Common myeloid progenitor, CD34-positive (primary cell): ENCODE measurements at regions not wholly inside any gene's neighbourhood (a gene's known extent, or its start where the extent isn't known, plus 50 kb on each side); places are given as distances from the start of the nearest gene placed in this dataset.
"Not testable (repeated sequence)": the region's sequence is repeated elsewhere in the genome, so short reads cannot be mapped to it uniquely, and the experiment has no call there.

Source experiments
- CTCF ChIA-PET: fragments of 350-600 bp; sonication (Branson Sonifier 250); formaldehyde crosslinking; loops from one replicate; lab custom pipeline; 2021; ENCODE audit warnings: antibody characterized with exemption; lab: Charles Lee
- POLR2A ChIA-PET: fragments of 350-600 bp; sonication (Branson Sonifier 250); formaldehyde crosslinking; loops from one replicate; lab custom pipeline; 2021; ENCODE audit warnings: antibody characterized with exemption; lab: Charles Lee
- DNase-seq, 3 donors: peaks; one replicate each; pipeline versions ENCODE4 v3.0.0 to v3.0.0-alpha.2; 2013
- H3K27ac ChIP-seq, 2 experiments: 1 replicate in 1 of 2; 2 replicates in 1 of 2; pipeline ENCODE4 v1.7.0; 2013; ENCODE audit warnings: inconsistent platforms in 2 of 2, low read length in 2 of 2, mild to moderate bottlenecking in 2 of 2, low read depth in 1 of 2, moderate library complexity in 1 of 2; ENCODE audit not compliant: severe bottlenecking in 2 of 2, insufficient read depth in 1 of 2, poor library complexity in 1 of 2
- H3K27me3 ChIP-seq, 5 experiments: replicated peaks in 2 of 5; 1 replicate in 3 of 5; 2 replicates in 2 of 5; pipeline versions ENCODE4 v1.6.1 to v1.7.0; 2013; ENCODE audit warnings: low read length in 4 of 5, mild to moderate bottlenecking in 2 of 5, moderate library complexity in 2 of 5, inconsistent platforms in 1 of 5; ENCODE audit not compliant: insufficient read depth in 5 of 5, control insufficient read depth in 4 of 5
- H3K36me3 ChIP-seq, 4 experiments: 1 replicate in 2 of 4; 2 replicates in 2 of 4; pipeline versions ENCODE4 v1.6.1 to v1.7.0; 2013; ENCODE audit warnings: low read length in 3 of 4, control low read depth in 1 of 4, mild to moderate bottlenecking in 1 of 4; ENCODE audit not compliant: control insufficient read depth in 4 of 4, insufficient read depth in 4 of 4
- H3K4me1 ChIP-seq, 4 experiments: 1 replicate in 3 of 4; 2 replicates in 1 of 4; pipeline versions ENCODE4 v1.6.1 to v1.7.1; 2013; ENCODE audit warnings: low read length in 3 of 4, mild to moderate bottlenecking in 3 of 4, control low read depth in 1 of 4, inconsistent platforms in 1 of 4, moderate library complexity in 1 of 4; ENCODE audit not compliant: control insufficient read depth in 4 of 4, insufficient read depth in 4 of 4; ENCODE audit errors: control extremely low read depth in 1 of 4
- H3K4me3 ChIP-seq, 7 experiments: 1 replicate in 4 of 7; 2 replicates in 3 of 7; pipeline versions ENCODE4 v1.5.1 to v1.7.0; 2013; ENCODE audit warnings: mild to moderate bottlenecking in 7 of 7, low read length in 6 of 7, moderate library complexity in 6 of 7, inconsistent platforms in 2 of 7, low read depth in 2 of 7, control low read depth in 1 of 7; ENCODE audit not compliant: insufficient read depth in 4 of 7, control insufficient read depth in 1 of 7; ENCODE audit errors: extremely low read depth in 1 of 7
- H3K9me3 ChIP-seq, 5 experiments: 1 replicate in 4 of 5; 2 replicates in 1 of 5; pipeline versions ENCODE4 v1.6.1 to v1.7.1; 2013; ENCODE audit warnings: low read length in 4 of 5, mild to moderate bottlenecking in 2 of 5, inconsistent platforms in 1 of 5, low read depth in 1 of 5, moderate library complexity in 1 of 5; ENCODE audit not compliant: control insufficient read depth in 4 of 5, insufficient read depth in 2 of 5; ENCODE audit errors: control extremely low read depth in 1 of 5
- WGBS: methylation state at CpG from one replicate; pipeline ENCODE4 v1.1.5; 2013; ENCODE audit not compliant: insufficient coverage; 5-methylcytosine and 5-hydroxymethylcytosine counted together

GRCh38 chr16:35574011-35574410 lies 2114.6 kb downstream of the TP53TG3F start:
- H3K9me3 ChIP-seq, result peaks cover 0 to 19% (median 5%) of the 10 kb centered on the region in 5 experiments
- POLR2A ChIA-PET, result no interaction called here

GRCh38 chr16:35574454-35575431 lies 2115.3 kb downstream of the TP53TG3F start:
- CTCF ChIA-PET, result no interaction called here
- Histone ChIP-seq H3K4me1 (no peaks in the 10 kb centered on the region), H3K27ac (no peak overlapping the region), H3K4me3 (no peak overlapping the region), H3K9me3 (peaks cover 0 to 20% (median 5%) of the 10 kb centered on the region in 5 experiments), H3K27me3 (no peaks in the 10 kb centered on the region), H3K36me3 (no peaks in the 10 kb centered on the region)
- POLR2A ChIA-PET, result no interaction called here
- 62% methylated on average over 31 of the region's 60 CpGs for WGBS
- DNase-seq, result no peak

More at GRCh38 chr16:35574011-35574410, 2114.6 kb downstream of the TP53TG3F start:
- CTCF ChIA-PET, result no interaction called here
- H3K4me1 ChIP-seq, result no peaks in the 10 kb centered on the region
- no peak overlapping the region for H3K27ac ChIP-seq
- DNase-seq, result no peak
- 60% methylated on average over 27 of the region's 29 CpGs for WGBS
- no peak overlapping the region for H3K4me3 ChIP-seq
- H3K36me3 ChIP-seq, result no peaks in the 10 kb centered on the region
- H3K27me3 ChIP-seq, result no peaks in the 10 kb centered on the region

GRCh38 chr16:35575432-35575821 lies 2116.0 kb downstream of the TP53TG3F start:
- Histone ChIP-seq H3K4me1 (no peaks in the 10 kb centered on the region), H3K27ac (no peak overlapping the region), H3K9me3 (peaks cover 0 to 21% (median 7%) of the 10 kb centered on the region in 5 experiments), H3K4me3 (no peak overlapping the region), H3K36me3 (no peaks in the 10 kb centered on the region), H3K27me3 (no peaks in the 10 kb centered on the region)
- POLR2A ChIA-PET, result no interaction called here
- WGBS, result 76% methylated on average over 17 of the region's 17 CpGs
- CTCF ChIA-PET, result no interaction called here
- no peak for DNase-seq

- WGBS, result 14% methylated on average over 1 of the region's 1 CpG
- Histone ChIP-seq H3K9me3 (peaks cover 0 to 2% (median 0%) of the 10 kb centered on the region in 5 experiments), H3K4me3 (no peak overlapping the region), H3K4me1 (no peaks in the 10 kb centered on the region), H3K27ac (no peak overlapping the region), H3K27me3 (no peaks in the 10 kb centered on the region), H3K36me3 (no peaks in the 10 kb centered on the region)
- no peak for DNase-seq
- ChIA-PET POLR2A (no interaction called here), CTCF (no interaction called here)
Observed at GRCh38 chr16:35585411-35585810, 2126.0 kb downstream of the TP53TG3F start.

GRCh38 chr16:35590913-35591312 lies 2131.5 kb downstream of the TP53TG3F start:
- POLR2A ChIA-PET, CTCF ChIA-PET: not testable (repeated sequence)
- WGBS, result 75% methylated on average over 7 of the region's 7 CpGs

DNA sequence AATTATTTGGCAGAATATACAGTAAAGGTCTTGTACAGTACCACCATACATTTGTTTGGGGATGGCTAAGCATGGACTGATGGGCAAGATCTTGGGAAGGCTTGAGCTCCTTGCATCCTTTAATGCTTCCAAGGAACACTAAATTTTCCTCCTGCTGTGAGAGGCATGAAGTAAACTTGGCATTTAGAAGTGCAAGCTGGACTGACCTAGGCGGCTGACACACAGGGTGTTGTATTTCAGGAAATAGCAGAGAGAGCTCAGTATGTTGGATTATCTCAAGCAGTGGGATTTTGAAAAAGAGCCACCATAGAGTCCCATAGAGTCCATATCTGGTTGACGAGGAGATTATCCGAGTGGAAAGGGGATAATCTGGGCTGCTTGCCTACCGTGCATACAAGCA lies 2137.1 kb downstream of the TP53TG3F start:
- Histone ChIP-seq H3K9me3 (peaks cover 0 to 6% (median 3%) of the 10 kb centered on the region in 5 experiments), H3K36me3 (no peaks in the 10 kb centered on the region), H3K4me1 (no peaks in the 10 kb centered on the region), H3K4me3 (no peak overlapping the region), H3K27me3 (no peaks in the 10 kb centered on the region), H3K27ac (no peak overlapping the region)
- ChIA-PET POLR2A (no interaction called here), CTCF (no interaction called here)
- no peak for DNase-seq
- 87% methylated on average over 3 of the region's 4 CpGs for WGBS

More at GRCh38 chr16:35590913-35591312, 2131.5 kb downstream of the TP53TG3F start:
- H3K4me3 ChIP-seq, H3K9me3 ChIP-seq, H3K27ac ChIP-seq, DNase-seq, H3K36me3 ChIP-seq, H3K4me1 ChIP-seq, H3K27me3 ChIP-seq: not testable (repeated sequence)

DNA sequence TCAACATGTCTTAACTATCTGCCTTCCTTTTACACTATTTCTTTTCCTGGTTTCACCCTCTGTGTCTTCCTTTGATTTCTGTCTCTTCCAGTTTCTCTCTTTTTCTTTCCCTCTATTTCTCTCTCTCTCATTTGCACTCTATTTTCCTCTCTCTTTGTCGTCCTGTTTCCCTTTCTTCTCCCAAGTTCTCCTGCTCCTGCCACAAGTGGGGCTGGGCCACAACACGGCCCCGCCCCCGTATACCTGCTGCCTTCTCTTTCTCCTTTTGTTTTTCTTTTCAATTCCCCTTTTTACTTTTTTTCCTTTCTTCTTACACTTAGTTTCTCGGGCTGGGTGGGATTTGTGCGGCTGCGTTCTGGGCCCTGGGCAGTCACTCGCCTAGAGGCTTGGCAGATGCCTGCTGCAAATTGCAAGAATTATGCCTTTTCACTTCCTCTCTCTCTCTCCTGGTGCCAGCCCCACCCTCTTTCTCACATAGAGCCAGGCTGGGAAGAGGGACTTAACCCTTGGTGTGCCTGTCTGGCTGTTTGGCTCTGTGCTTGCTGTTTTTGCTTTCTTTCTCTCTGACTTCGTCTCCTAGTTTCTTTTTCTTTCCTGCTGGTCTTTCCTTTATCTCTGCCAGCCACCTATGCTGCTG lies 2139.4 kb downstream of the TP53TG3F start:
- Histone ChIP-seq H3K4me1 (no peaks in the 10 kb centered on the region), H3K27ac (no peak overlapping the region), H3K27me3 (no peaks in the 10 kb centered on the region), H3K36me3 (no peaks in the 10 kb centered on the region), H3K9me3 (peaks cover 0 to 4% (median 0%) of the 10 kb centered on the region in 5 experiments), H3K4me3 (no peak overlapping the region)
- no peak for DNase-seq
- POLR2A ChIA-PET, result no interaction called here
- CTCF ChIA-PET, result no interaction called here
- 77% methylated on average over 8 of the region's 9 CpGs for WGBS
